Astrocyte (in vitro differentiated cells and primary cell): ENCODE measurements at regions not wholly inside any gene's neighbourhood (a gene's known extent, or its start where the extent isn't known, plus 50 kb on each side); places are given as distances from the start of the nearest gene placed in this dataset.

ENCODE experiments used
- EZH2 ChIP-seq: IDR thresholded peaks from 2 replicates; pipeline ENCODE4 v1.6.1; 2012; ENCODE audit warnings: mild to moderate bottlenecking, low read length, inconsistent platforms; ENCODE audit not compliant: insufficient read depth
- TF ChIP-seq, protein P1 (sequence below): IDR thresholded peaks from 2 replicates; pipeline ENCODE4 v1.5.1; 2011; ENCODE audit warnings: low read depth, mild to moderate bottlenecking, inconsistent platforms, low read length, moderate library complexity; ENCODE audit not compliant: insufficient read depth

DNA sequence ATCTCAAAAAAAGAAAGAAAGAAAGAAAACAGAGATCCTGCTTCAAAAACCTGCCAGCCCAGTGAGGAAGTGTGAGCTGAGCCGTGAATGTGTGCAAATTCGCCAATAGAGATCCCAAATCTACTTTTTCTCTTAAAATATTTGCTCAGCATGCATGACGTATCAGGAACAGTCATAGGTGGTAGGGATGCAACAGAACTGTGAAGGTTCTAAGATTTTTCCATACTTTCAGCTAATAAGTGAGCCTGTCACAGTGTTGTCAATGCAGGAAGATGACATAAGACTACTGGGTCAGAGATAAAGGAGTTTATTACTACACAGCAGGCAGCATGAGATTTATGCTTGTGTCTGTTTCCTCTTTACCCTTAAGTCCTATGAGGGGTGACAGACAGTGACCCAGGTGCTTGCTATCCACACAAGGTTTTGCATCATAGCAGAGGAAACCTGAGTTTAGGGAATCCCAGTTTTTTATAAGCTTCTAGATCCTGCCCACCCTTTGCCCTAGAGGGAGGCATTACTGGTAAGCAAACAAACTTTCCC lies 273.4 kb downstream of the BMP7 start:
- TF ChIP-seq, protein P1, sequence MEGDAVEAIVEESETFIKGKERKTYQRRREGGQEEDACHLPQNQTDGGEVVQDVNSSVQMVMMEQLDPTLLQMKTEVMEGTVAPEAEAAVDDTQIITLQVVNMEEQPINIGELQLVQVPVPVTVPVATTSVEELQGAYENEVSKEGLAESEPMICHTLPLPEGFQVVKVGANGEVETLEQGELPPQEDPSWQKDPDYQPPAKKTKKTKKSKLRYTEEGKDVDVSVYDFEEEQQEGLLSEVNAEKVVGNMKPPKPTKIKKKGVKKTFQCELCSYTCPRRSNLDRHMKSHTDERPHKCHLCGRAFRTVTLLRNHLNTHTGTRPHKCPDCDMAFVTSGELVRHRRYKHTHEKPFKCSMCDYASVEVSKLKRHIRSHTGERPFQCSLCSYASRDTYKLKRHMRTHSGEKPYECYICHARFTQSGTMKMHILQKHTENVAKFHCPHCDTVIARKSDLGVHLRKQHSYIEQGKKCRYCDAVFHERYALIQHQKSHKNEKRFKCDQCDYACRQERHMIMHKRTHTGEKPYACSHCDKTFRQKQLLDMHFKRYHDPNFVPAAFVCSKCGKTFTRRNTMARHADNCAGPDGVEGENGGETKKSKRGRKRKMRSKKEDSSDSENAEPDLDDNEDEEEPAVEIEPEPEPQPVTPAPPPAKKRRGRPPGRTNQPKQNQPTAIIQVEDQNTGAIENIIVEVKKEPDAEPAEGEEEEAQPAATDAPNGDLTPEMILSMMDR = no peak
- TF ChIP-seq EZH2 = no peak
